ENCODE measurements at regions not wholly inside any gene's neighbourhood (a gene's known extent, or its start where the extent isn't known, plus 50 kb on each side); places are given as distances from the start of the nearest gene placed in this dataset.
"Not testable (repeated sequence)": the region's sequence is repeated elsewhere in the genome, so short reads cannot be mapped to it uniquely, and the experiment has no call there.

GRCh38 chr12:131201912-131202311, 248.2 kb downstream of the ADGRD1 start:
- TF ChIP-seq ZNF224 (CRISPR knock-in tag; IDR thresholded peaks at IDR 0.05); CBX8 (IDR thresholded peaks at IDR 0.05; ENCODE audit: borderline replicate concordance, extremely low read depth, low read depth, low read length, poor library complexity, severe bottlenecking); ZNF24 (IDR thresholded peaks at IDR 0.05); HINFP (tag; conservative IDR thresholded peaks at IDR 0.05; ENCODE audit: low read depth): not testable (repeated sequence)
- TF ChIP-seq, protein P1, sequence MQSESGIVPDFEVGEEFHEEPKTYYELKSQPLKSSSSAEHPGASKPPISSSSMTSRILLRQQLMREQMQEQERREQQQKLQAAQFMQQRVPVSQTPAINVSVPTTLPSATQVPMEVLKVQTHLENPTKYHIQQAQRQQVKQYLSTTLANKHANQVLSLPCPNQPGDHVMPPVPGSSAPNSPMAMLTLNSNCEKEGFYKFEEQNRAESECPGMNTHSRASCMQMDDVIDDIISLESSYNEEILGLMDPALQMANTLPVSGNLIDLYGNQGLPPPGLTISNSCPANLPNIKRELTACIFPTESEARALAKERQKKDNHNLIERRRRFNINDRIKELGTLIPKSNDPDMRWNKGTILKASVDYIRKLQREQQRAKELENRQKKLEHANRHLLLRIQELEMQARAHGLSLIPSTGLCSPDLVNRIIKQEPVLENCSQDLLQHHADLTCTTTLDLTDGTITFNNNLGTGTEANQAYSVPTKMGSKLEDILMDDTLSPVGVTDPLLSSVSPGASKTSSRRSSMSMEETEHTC (IDR thresholded peaks at IDR 0.05) = not testable (repeated sequence)
